Ammon's horn (tissue), 1 donor: ENCODE measurements at regions not wholly inside any gene's neighbourhood (a gene's known extent, or its start where the extent isn't known, plus 50 kb on each side); places are given as distances from the start of the nearest gene placed in this dataset.
"Not testable (repeated sequence)": the region's sequence is repeated elsewhere in the genome, so short reads cannot be mapped to it uniquely, and the experiment has no call there.

Experiments used
- DNase-seq: peaks from one replicate; pipeline ENCODE4 v3.0.0-alpha.2; 2016; ENCODE audit warnings: low spot score

DNA sequence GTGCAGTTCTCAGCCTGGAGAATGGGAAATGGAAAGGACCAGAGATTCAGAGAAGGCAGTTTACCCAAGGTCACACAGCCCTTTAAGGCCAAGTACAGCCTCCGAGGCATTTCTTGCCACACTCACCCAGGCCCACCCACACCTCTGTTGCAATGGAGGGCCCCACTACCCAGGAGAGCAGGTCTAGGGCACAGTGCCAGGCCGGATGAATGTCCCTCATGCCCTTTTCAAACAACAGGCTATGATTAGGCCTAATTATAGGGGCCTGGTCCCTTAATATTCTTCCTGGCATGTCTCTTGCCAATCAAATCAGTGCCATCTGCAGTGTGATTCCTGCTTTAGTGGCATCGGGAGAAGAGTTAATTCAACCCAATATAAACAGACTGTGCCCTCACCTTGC, 195.3 kb downstream of the KLRB1 start:
- DNase-seq, result not testable (repeated sequence)

DNA sequence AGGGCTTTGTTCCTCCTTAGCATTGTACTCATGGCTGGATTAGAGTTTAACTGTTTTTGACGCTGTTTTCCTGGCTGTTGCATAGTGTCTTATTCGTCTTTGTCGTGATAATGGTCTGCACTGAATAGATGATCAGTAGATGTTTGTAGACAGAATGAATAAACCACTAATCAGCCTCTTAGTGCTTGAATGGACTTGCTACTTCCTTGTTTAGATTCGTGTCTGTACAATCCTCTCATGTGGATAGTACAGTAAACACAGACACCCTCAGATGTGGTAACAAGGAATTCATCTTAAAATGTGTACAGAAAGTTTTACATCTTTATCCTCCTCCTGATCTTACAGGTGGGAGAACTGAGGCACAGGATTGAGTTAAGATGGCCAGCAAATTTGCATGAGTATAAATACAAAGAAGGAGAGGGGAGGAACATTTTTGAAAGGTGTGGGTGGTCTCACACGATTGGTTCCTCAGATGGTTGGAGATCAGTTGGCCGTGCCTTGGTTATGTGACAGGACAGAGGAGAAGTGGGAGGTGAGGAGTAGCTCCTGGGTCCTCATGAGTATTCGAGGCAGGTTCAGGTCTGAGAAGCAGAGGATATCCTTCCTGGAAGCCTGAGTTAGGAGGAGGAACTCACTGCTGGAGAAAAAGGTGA, 196.0 kb downstream of the KLRB1 start:
- not testable (repeated sequence) for DNase-seq

DNA sequence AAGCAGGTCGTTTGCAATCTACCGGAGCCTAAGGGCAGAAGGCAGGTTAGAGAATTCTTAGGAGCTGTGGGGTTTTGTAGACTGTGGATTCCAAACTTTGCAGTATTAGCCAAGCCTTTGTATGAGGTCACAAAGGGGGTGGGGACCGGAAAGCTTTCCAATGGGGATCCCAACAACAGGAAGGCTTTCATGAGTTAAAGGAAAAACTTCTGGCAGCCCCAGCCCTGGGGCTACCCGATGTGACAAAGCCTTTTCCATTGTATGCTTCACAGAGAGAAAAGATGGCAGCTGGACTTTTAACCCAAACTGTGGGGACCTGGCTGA, 199.2 kb upstream of the PZP start:
- DNase-seq, result not testable (repeated sequence)

DNA sequence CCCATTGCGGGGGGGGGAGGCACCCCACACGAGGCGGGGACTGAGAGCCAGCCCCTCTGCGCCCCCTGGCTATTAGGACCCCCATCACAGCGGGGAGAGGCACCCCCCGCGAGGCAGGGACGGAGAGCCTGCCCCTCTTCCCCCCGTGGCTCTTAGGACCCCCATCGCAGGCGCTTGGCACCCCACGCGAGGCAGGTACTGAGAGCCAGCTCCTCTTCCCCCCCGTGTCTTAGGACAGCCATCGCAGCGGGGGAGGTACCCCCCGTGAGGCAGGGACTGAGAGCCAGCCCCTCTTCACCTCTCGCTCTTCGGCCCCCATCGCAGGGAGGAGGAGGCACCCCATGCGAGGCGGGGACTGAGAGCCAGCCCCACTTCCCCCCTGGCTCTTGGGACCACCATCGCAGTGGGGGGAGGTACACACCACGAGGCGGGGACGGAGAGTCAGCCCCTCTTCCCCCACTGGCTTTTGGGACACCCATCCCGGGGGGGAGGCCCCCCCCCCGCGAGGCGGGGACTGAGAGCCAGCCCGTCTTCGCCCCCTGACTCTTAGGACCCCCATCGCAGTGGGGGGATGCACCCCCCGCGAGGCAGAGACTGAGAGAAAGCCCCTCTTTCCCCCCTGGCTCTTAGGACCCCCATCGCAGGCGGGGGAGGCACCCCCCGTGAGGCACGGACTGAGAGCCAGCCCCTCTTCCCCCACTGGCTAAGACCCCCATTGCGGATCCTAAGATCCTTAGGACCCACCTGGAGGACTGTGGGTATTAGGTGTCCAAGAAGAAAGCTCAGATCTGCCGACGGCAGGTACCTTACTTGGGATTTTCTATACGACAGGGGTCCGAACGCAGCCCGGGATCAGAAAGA, 198.6 kb upstream of the PZP start:
- no peak for DNase-seq

DNA sequence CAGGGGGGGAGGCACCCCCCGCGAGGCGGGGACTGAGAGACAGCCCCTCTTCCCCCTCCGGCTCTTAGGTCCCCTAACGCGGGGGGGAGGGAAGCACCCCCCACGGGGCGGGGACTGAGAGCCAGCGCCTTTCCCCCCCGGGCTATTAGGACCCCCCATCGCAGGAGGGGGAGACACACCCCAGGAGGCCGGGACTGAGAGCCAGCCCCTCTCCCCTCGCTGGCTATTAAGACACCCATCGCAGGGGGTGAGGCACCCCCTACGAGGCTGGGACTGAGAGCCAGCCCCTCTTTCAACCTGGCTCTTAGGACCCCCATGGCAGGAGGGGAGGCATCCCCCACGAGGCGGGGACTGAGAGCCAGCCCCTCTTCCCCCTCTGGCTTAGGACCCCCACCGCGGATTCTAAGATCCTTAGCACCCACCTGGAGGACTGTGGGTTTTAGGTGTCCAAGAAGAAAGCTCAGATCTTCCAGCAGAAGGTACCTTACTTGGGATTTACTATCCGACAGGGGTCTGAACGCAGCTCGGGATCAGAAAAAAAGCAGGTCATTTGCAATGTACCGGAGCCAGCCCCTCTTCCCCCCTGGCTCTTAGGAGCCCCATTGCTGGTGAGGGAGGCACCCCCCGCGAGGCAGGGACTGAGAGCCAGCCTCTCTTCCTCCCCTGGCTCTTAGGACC, 197.8 kb upstream of the PZP start:
- no peak for DNase-seq

DNA sequence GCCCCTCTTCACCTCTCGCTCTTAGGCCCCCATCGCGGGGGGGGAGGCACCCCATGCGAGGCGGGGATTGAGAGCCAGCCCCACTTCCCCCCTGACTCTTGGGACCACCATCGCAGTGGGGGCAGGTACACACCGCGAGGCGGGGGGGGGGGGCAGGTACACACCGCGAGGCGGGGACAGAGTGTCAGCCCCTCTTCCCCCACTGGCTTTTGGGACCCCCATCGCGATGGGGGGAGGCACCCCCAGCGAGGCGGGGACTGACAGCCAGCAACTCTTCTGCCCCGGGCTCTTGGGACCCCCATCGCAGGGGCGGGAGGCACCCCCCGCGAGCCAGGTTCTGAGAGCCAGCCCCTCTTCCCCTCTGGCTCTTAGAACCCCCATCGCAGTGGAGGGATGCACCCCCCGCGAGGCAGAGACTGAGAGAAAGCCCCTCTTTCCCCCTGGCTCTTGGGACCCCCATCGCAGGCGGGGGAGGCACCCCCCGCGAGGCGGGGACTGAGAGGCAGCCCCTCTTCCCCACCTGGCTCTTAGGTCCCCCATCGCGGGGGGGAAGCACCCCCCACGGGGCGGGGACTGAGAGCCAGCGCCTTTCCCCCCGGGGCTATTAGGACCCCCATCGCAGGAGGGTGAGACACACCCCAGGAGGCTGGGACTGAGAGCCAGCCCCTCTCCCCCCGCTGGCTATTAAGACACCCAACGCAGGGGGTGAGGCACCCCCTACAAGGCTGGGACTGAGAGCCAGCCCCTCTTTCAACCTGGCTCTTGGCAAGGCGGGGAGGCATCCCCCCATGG, 196.5 kb upstream of the PZP start:
- DNase-seq, result no peak

DNA sequence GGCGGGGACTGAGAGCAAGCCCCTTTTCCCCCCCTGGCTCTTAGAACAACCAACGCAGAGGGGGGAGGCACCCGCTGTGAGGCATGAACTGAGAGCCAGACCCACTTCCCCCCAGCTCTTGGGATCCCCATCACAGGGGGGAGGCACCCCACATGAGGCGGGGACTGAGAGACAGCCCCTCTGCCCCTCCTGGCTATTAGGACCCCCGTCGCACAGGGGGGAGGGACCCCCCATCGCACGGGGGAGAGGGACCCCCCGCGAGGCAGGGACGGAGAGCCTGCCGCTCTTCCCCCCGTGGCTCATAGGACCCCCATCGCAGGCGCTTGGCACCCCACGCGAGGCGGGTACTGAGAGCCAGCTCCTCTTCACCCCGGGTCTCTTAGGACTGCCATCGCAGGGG, 195.8 kb upstream of the PZP start:
- no peak for DNase-seq

DNA sequence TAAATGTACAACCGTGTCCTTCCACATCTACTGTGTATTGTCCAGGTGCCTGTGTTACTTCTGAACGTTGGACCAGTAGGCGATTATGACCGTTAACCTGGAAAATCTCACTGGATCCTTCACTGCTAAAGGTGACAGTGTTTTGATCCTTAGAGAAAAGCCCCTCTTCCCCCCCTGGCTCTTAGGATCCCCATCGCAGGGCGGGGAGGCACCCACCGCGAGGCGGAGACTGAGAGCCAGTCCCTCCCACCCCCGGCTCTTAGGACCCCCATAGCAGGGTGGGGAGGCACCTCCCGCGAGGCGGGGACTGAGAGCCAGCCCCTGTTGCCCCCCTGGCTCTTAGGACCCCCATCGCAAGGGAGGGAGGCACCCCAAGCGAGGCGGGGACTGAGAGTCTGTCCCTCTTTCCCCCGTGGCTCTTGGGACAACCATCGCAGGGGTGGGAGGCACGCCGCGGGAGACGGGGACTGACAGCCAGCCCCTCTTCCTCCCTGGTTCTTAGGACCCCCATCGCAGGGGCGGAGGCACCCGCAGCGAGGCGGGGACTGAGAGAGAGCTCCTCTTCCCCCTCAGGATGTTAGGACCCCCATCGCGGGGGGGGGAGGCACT, 194.3 kb upstream of the PZP start:
- DNase-seq, result not testable (repeated sequence)

DNA sequence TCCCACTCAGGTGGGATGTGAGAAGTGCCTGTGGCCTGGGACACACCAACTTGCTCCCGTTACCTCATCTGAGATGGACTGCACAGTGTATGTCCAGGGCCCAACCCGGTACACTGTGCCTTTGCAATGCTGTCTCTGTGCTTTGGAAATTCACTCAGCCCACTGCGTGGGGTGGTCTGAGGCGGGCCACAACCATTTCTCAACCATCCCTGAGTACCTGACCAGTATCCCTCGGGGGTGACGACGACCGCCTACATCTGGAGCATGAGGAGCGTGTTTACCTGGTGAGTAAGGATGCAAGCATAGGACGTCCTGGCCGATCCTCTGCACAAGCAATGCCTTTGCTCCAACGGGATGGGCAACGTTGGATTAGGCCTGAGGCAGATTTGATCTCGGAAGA, 188.2 kb upstream of the PZP start:
- not testable (repeated sequence) for DNase-seq

DNA sequence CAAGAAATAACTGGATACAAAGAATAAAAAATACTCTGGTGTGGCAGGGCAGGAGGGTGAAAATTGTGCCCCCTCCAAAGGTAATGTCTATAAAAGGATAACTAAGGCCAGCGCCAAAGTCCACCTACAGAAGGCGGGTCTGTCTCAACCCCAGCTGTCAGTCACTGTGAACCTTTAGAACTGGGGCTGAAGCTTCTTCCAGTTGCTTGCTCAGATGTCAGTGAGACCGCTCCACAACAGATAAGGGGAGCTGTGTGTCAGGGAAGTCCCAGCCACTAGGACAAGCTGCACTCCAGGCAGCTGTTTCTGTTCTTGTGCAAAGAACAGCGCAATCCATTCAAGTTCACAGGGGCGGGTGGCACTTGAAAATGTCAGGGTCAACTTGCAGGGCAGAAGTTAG, 187.0 kb upstream of the PZP start:
- not testable (repeated sequence) for DNase-seq

DNA sequence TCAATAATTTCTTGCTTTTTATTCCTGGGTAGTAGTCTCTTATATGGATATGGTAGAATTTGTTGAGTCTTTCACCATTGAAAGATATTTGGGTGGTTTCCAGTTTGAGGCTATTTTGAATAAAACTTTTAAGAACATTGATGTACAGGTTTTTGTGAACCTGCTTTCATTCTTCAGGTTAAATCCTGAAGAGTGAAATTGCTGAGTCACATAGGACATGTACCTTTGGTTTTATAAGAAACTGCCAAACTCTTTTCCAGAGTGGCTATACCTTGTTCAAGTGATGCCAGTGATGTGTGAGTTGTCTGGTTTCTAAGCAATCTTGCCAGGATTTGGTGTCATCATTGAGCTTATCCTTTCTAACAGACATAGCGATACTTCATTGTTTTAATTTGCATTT, 184.6 kb upstream of the PZP start:
- no peak for DNase-seq

DNA sequence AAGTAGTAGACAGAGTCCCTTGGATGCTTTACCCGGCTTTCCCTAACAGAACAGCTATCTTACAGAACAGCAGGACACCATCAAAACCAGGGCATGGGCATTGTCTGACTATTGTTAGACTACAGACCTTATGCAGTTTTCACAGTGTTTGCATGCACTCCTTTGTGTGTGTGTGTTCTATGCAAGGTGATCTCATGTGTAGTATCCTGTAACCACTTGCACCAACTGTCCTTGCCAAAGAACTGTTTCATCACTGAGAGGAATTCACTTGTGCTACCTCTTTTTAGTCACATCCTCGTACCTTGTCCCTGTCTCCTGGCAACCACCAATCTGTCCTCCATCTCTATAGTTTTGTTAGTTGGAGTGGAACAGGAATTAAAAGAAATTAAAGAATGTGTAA, 183.6 kb upstream of the PZP start:
- DNase-seq, result no peak

DNA sequence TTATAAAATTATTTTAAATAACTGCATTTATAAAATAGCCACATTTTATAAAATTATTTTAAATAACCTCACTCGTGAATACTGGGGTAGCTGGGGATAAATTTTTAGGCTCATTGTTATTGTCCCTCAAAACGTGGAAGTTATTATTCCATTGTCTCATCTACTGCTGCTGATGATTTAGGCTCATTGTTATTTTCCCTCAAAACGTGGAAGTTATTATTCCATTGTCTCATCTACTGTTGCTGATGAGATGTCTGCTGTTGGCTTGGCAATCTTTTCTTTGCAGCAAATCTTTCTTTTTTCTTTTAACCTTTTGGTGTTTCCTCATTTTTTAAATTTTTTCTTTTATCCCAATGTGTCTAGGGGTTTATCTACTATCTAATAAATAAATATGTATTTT, 182.6 kb upstream of the PZP start:
- DNase-seq, result no peak

DNA sequence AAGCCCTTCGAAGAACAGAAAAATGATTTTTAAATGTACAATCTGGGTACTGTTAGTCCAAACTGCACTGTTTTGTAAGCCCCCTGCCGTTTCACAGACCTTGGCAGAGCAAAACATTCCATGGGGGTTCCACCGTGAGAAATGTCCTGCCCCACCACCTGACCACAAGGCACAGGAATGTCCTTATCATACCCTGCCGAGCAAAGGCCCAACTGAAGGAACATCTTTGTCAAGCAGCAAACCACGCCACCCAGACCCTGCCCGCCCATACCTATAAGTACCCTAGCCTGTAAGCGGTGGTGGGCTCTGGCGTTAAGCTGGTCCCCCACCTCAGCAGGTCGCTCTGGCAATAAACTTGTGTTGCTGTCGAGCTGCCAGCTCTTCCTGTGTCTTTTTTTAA, 181.6 kb upstream of the PZP start:
- no peak for DNase-seq

DNA sequence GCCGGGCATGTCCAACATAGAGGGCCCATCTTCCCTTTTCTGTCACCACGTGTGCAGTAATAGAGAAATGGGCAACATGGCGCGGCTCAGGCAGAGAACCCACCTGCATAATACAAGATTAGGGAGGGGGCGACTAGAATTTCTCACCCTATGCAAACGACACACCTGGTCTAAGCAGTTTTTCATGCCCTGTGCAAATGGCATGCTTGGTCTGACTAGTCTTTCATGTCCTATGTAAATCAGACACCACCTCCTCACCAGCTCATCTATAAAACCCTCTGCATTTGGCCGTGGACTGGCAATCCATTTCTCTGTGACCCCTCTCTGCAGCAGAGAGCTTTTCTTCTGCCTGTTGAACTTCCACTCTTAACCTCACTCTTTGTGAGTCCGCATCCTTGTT, 180.2 kb upstream of the PZP start:
- DNase-seq, result no peak

DNA sequence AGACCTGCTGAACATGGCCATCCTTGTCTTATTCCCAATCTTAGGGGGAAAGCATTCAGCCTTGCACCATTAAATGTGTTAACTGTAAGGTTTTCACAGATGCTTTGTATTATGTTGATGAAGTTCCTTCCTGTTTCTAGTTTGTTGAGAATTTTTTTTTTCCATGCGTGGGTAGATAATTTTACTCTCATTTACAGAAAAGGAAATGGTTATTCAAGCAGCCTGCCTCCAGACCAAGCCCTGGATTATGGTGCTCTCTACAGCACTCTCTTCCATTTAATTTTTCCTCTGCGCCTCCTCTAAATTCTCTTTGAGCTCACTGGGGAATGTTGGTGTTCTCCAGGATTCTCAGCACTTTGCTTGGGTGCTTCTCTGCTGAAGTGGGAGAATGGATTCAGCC, 179.3 kb upstream of the PZP start:
- DNase-seq, result no peak

DNA sequence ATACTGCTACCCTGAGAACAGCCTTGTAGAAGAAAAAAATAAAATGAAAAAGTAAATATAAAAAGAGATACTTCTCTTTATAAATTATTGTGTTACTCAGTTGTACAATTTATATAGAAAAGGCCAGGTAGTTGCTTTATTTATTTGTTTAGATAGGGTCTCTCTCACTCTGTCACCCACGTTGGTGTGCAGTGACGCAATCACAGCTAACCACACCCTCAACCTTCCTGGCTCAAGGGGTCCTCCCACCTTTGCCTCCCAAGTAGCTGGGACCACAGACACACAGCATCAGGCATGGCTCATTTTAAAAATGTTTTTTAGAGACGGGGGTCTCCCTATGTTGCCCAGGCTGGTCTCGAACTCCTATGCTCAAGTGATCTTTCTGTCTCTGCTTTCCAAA, 175.4 kb upstream of the PZP start:
- no peak for DNase-seq

DNA sequence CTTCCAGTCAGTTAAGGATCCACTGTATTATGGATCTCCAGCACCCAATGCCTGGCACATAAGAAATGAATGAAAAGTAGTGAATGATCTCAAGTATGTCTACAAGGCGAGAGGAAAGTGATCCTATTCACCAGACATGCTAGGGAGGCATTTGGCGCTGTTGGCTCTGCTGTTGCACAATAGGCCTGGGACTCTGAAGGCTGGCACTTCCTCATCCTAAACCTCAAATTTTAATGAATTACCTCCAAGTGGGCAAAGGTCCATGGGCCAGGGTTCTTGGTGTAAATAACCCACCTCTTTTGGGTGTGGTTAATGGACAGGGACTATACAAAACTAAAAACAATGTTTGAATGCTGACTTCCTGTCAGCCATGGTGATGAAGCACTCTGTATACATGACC, 173.4 kb upstream of the PZP start:
- no peak for DNase-seq

DNA sequence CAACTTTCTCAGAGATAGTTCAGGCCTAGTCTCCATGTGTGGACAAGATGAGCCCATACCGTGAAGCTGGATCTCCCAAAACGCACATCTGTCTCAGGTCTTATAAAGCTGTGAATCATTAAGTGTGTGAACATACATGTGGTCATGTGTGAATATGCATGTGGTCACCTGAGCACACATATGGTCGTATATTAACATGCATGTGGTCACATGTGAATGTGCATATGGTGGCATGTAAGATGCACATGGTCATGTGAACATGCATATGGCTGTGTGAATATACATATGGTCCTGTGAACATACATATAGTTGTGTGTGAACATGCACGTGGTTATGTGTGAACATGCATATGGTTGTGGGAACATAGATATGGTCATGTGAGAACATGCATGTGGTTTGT, 172.5 kb upstream of the PZP start:
- no peak for DNase-seq

DNA sequence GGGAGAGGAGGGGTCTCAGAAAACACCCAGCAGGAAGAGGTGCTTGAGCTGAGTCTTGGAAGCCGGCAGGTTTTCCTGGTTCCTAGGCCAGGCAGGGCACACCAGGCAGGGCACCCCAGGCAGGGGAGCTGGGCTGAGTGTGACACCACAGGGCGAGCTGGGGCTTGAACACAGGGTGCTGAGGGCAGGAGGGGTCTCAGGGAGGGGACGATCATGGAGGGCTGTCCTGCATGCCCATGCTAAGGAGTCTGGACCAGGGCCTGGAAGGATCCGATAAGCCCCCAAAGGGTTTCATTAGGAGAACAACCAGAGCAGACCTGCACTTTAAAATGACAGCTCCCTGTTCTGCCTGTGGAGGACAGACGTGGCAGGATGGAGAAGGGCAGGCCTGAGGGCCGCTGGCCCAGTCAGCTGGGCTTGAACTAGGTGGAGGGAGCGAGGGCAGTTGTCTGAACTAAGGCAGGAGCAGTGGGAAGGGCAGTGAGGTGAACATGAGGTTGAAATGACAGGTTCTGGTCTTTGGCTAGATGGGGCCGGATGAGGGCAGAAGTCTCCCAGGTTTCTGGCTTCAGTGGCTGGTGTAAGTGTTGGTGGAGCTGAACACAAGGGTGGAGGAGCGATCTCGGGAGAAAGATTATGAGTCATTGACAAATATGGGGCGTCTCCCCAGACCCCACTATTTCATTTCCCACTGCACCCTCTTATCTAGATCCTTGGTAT, 171.0 kb upstream of the PZP start:
- no peak for DNase-seq

DNA sequence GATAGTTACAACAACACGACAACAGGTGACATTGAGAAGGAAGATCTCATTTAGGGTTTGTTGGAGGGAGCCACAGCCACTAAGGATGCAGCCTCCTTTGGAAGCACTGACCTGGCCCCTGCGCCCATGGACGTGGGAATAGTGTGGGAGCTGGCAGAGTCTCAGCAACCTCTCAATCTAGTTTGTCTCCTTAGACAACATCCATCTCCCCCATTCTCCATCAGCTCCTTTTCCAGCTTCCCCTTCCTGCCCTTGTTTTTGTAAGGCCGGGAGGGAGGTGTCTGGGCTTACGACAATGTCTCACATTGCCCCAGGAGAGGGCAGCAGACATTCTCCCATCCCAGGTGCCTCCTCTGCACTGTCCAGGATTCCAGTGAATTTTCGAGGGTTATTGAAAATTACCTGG, 170.2 kb upstream of the PZP start:
- DNase-seq, result no peak
